ENCODE measurements at regions not wholly inside any gene's neighbourhood (a gene's known extent, or its start where the extent isn't known, plus 50 kb on each side); places are given as distances from the start of the nearest gene placed in this dataset.

DNA sequence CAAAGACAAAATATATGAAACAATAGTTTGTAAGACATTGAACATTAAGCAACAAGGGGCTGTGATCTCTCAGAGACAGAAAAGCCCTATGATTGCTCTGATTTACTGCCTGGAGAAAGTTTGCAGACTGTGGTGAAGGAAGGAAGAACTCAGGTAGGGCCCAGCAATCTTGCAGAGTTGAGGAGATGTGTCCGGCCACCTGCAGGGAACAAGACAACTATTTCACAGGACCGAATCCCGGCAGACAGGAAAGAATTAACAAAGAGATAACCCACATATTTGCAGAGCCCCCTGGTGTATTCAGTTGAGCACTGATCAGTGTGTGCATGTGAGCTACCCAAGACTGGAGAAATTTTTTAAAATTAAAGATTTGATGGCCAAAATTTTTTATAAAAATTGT, 58.3 kb upstream of the FMN2 start:
- TF ChIP-seq CTCF (IDR thresholded peaks at IDR 0.05; ENCODE audit: low read depth, low read length) (no peak), EZH2phosphoT487 (IDR thresholded peaks at IDR 0.05; ENCODE audit: low read depth) (no peak)
